ENCODE measurements at regions not wholly inside any gene's neighbourhood (a gene's known extent, or its start where the extent isn't known, plus 50 kb on each side); places are given as distances from the start of the nearest gene placed in this dataset.

DNA sequence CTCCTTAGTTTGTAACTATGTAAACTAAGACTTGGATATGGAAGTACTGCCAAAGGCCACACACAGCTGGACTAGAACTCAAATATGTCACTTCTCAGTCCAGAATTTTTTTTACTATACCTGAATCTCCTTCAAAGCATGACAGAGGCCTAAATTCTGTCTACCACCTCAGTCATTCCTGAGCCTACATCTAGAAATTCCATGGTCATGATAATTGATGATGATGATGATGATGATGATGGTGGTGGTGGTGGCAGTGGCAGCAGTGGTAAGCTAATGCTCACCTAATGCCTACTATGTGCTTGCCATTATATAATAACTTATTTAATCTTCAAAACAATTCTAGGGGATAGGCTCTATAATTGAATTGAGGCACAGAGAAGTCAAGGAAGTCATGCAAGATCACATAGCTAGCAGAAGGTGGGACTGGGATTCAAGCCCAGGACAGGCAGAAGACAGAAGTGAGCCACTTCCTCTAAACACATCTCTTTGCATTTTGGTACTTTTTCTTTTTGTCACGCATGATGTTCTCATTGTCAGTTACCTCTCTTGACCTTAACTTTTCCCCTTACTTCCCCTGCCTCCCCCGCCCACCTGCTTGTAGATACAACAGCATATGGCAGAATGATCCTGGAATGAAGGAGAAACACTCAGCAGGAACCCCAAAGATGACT is 539.3 kb downstream of the TNS1 start:
- no peaks in the 10 kb centered on the region; the same call in 1 of the 2 replicates for H3K9me2 ChIP-seq (replicated peaks; ENCODE audit: control insufficient read depth, low read length)
- no peaks in the 10 kb centered on the region for H3K79me2 ChIP-seq (ENCODE audit: control insufficient read depth, low read length)
- H3K27ac ChIP-seq (ENCODE audit: low read depth, low read length): no peak overlapping the region
- no peaks in the 10 kb centered on the region for H3K36me3 ChIP-seq (ENCODE audit: control insufficient read depth, low read length)
- no peaks in the 10 kb centered on the region for H3K4me1 ChIP-seq (ENCODE audit: control insufficient read depth, low read length)
- no peaks in the 10 kb centered on the region for H3K9me3 ChIP-seq (ENCODE audit: control insufficient read depth, insufficient read depth, low read length)
- H3K4me2 ChIP-seq (ENCODE audit: low read length): no peak overlapping the region
- no peak overlapping the region for H3K4me3 ChIP-seq (ENCODE audit: low read length)
- peaks cover 6% of the 10 kb centered on the region; the same call in 1 of the 2 replicates for H3K27me3 ChIP-seq (ENCODE audit: control insufficient read depth, low read length)
- no peaks in the 10 kb centered on the region for H3F3A ChIP-seq (ENCODE audit: control insufficient read depth, insufficient read depth)
- H4K20me1 ChIP-seq (ENCODE audit: control insufficient read depth, insufficient read depth, low read depth, low read length): no peaks in the 10 kb centered on the region
- TF ChIP-seq, protein P1, sequence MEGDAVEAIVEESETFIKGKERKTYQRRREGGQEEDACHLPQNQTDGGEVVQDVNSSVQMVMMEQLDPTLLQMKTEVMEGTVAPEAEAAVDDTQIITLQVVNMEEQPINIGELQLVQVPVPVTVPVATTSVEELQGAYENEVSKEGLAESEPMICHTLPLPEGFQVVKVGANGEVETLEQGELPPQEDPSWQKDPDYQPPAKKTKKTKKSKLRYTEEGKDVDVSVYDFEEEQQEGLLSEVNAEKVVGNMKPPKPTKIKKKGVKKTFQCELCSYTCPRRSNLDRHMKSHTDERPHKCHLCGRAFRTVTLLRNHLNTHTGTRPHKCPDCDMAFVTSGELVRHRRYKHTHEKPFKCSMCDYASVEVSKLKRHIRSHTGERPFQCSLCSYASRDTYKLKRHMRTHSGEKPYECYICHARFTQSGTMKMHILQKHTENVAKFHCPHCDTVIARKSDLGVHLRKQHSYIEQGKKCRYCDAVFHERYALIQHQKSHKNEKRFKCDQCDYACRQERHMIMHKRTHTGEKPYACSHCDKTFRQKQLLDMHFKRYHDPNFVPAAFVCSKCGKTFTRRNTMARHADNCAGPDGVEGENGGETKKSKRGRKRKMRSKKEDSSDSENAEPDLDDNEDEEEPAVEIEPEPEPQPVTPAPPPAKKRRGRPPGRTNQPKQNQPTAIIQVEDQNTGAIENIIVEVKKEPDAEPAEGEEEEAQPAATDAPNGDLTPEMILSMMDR (IDR thresholded peaks at IDR 0.05; ENCODE audit: low read depth, low read length, poor library complexity, severe bottlenecking): no peak
- no peak for TF ChIP-seq EZH2phosphoT487 (IDR thresholded peaks at IDR 0.05; ENCODE audit: borderline replicate concordance, low read length)

GRCh38 chr2:217462121-217462520 is 540.7 kb downstream of the TNS1 start:
- Histone ChIP-seq H4K20me1 (ENCODE audit: control insufficient read depth, insufficient read depth, low read depth, low read length) (no peaks in the 10 kb centered on the region), H3K9me3 (ENCODE audit: control insufficient read depth, insufficient read depth, low read length) (no peaks in the 10 kb centered on the region), H3K4me3 (ENCODE audit: low read length) (no peak overlapping the region), H3K4me1 (ENCODE audit: control insufficient read depth, low read length) (no peaks in the 10 kb centered on the region), H3K9me2 (replicated peaks; ENCODE audit: control insufficient read depth, low read length) (no peaks in the 10 kb centered on the region; the same call in 1 of the 2 replicates), H3K36me3 (ENCODE audit: control insufficient read depth, low read length) (no peaks in the 10 kb centered on the region), H3F3A (ENCODE audit: control insufficient read depth, insufficient read depth) (no peaks in the 10 kb centered on the region), H3K27ac (ENCODE audit: low read depth, low read length) (no peak overlapping the region), H3K79me2 (ENCODE audit: control insufficient read depth, low read length) (no peaks in the 10 kb centered on the region), H3K4me2 (ENCODE audit: low read length) (no peak overlapping the region), H3K27me3 (ENCODE audit: control insufficient read depth, low read length) (peaks cover 6% of the 10 kb centered on the region; the same call in 1 of the 2 replicates)
- TF ChIP-seq, protein P1 (IDR thresholded peaks at IDR 0.05; ENCODE audit: low read depth, low read length, poor library complexity, severe bottlenecking): no peak
- no peak for TF ChIP-seq EZH2phosphoT487 (IDR thresholded peaks at IDR 0.05; ENCODE audit: borderline replicate concordance, low read length)

DNA sequence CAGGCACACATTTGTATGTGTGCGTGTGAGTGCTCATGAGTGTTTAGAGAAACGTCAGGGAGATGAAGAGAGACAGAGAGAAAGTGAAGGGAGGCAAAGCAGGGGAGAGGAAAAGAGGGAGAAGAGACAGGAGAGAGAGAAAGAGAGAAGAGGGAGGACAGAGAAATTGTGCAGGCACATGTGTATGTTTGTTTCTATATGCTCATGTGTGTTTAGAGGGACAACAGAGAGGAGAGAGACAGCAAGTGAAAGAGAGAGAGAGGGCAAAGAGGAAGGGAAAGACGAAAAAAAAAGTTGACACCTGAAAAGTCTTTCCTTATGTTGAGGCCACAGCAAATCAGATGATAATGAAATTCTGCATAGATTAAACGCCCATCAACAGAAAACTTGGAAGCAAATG is 541.1 kb downstream of the TNS1 start:
- Histone ChIP-seq H3K4me3 (ENCODE audit: low read length) (no peak overlapping the region), H3K9me2 (replicated peaks; ENCODE audit: control insufficient read depth, low read length) (no peaks in the 10 kb centered on the region; the same call in 1 of the 2 replicates), H4K20me1 (ENCODE audit: control insufficient read depth, insufficient read depth, low read depth, low read length) (no peaks in the 10 kb centered on the region), H3K4me2 (ENCODE audit: low read length) (no peak overlapping the region), H3K4me1 (ENCODE audit: control insufficient read depth, low read length) (no peaks in the 10 kb centered on the region), H3K9me3 (ENCODE audit: control insufficient read depth, insufficient read depth, low read length) (no peaks in the 10 kb centered on the region), H3F3A (ENCODE audit: control insufficient read depth, insufficient read depth) (no peaks in the 10 kb centered on the region), H3K27ac (ENCODE audit: low read depth, low read length) (no peak overlapping the region), H3K27me3 (ENCODE audit: control insufficient read depth, low read length) (peaks cover 6% of the 10 kb centered on the region; the same call in 1 of the 2 replicates), H3K79me2 (ENCODE audit: control insufficient read depth, low read length) (no peaks in the 10 kb centered on the region), H3K36me3 (ENCODE audit: control insufficient read depth, low read length) (no peaks in the 10 kb centered on the region)
- TF ChIP-seq EZH2phosphoT487 (IDR thresholded peaks at IDR 0.05; ENCODE audit: borderline replicate concordance, low read length): no peak

GRCh38 chr2:217459680-217460405 is 543.0 kb downstream of the TNS1 start:
- TF ChIP-seq, protein P1 (IDR thresholded peaks at IDR 0.05; ENCODE audit: low read depth, low read length, poor library complexity, severe bottlenecking): no peak
- TF ChIP-seq EZH2phosphoT487 (IDR thresholded peaks at IDR 0.05; ENCODE audit: borderline replicate concordance, low read length): no peak
- Histone ChIP-seq H4K20me1 (ENCODE audit: control insufficient read depth, insufficient read depth, low read depth, low read length) (no peaks in the 10 kb centered on the region), H3K79me2 (ENCODE audit: control insufficient read depth, low read length) (no peaks in the 10 kb centered on the region), H3K4me3 (ENCODE audit: low read length) (no peak overlapping the region), H3K9me3 (ENCODE audit: control insufficient read depth, insufficient read depth, low read length) (no peaks in the 10 kb centered on the region), H3K4me1 (ENCODE audit: control insufficient read depth, low read length) (no peaks in the 10 kb centered on the region), H3F3A (ENCODE audit: control insufficient read depth, insufficient read depth) (no peaks in the 10 kb centered on the region), H3K36me3 (ENCODE audit: control insufficient read depth, low read length) (no peaks in the 10 kb centered on the region), H3K9me2 (replicated peaks; ENCODE audit: control insufficient read depth, low read length) (no peaks in the 10 kb centered on the region; the same call in 1 of the 2 replicates), H3K27me3 (ENCODE audit: control insufficient read depth, low read length) (peaks cover 6% of the 10 kb centered on the region; the same call in 1 of the 2 replicates), H3K4me2 (ENCODE audit: low read length) (no peak overlapping the region), H3K27ac (ENCODE audit: low read depth, low read length) (no peak overlapping the region)

All from DOHH2 (cell line).